ENCODE measurements at regions not wholly inside any gene's neighbourhood (a gene's known extent, or its start where the extent isn't known, plus 50 kb on each side); places are given as distances from the start of the nearest gene placed in this dataset.
A peak's percentile ranks its signal among the peaks of the same experiment; 100 is the strongest.

DNA sequence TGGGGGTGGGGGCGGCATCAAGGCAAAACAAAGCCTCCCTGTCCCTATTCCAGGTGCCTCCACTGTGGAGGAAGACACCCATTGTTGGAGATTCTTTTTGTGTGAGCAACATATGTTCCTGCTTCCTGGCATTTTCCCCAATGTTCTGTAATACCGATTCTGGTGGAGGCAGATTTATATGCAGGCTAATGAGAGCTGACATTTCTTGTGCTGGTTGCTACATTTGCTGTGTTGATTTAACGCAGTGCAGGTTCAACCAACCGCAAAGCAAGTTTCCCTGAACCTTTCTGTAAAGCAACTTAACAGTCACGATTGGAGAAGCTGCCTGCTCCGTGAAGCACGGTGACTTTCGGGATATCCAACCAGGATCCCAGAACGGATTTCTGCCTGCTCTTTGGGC lies 260.5 kb downstream of the CBLN1 start:
- ATAC-seq: no peak
- ChIA-PET POLR2A (no interaction called here), CTCF (no interaction called here)
- peaks cover 15% of the 10 kb centered on the region for H3K4me1 ChIP-seq (ENCODE audit: control insufficient read depth, insufficient read depth, low read length)
- in situ Hi-C loops (cut with HindIII; ENCODE audit: low pct_unique_long_range_greater_than_20kb, low sequenced_read_pairs): no loop called here
- BruUV-seq (replicated peaks): no TSS peak
- peak overlapping the region in 1 of 2 experiments; percentile 23; a peak in 2 of 4 replicates for H3K4me3 ChIP-seq (ENCODE audit: low read depth in 2 of 2, low read length in 2 of 2)
- no peak for DNase-seq (ENCODE audit: low read depth, low spot score)
- H3K27me3 ChIP-seq (ENCODE audit: control insufficient read depth, insufficient read depth, low read length): no peaks in the 10 kb centered on the region
- H3K9me3 ChIP-seq (ENCODE audit: control insufficient read depth, insufficient read depth, low read depth, low read length): no peaks in the 10 kb centered on the region
- H3K27ac ChIP-seq (ENCODE audit: low read length): no peak overlapping the region
- TF ChIP-seq CTCF (IDR thresholded peaks at IDR 0.05) (no peak), SIN3A (IDR thresholded peaks at IDR 0.05; ENCODE audit: borderline replicate concordance, insufficient read depth, low read depth, low read length) (no peak), POLR2AphosphoS5 (IDR thresholded peaks at IDR 0.05; ENCODE audit: low read depth, low read length) (no peak), REST (IDR thresholded peaks at IDR 0.05; ENCODE audit: insufficient read depth in 1 of 2, low read depth in 2 of 2, low read length in 1 of 2) (no peak), TCF7L2 (IDR thresholded peaks at IDR 0.05; ENCODE audit: low read depth, low read length) (no peak)
- no peaks in the 10 kb centered on the region for H3K36me3 ChIP-seq (ENCODE audit: control insufficient read depth, insufficient read depth, low read length)
- intact Hi-C loops (cut with micrococcal nuclease; ENCODE audit: unreplicated experiment): no loop called here

DNA sequence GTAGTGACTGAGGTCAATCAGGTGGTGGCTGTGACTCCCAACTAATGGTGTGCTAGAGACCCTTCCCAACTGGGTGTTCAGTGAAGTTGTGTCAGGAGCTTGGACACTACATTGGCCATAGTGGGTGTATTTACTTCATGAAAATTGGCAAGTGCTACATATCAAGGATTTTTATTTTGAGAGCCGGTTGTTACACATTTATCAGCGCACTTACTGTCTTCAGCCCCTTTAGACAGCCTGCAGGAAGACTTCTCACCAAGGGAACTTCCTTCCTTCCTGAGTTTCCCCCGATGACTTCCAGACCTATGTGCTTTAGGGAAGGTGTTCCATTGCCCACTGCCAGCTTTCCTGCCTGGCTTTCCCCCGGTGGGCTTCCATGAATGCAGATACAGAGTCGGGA lies 261.2 kb downstream of the CBLN1 start:
- Histone ChIP-seq H3K27me3 (ENCODE audit: control insufficient read depth, insufficient read depth, low read length) (no peaks in the 10 kb centered on the region), H3K27ac (ENCODE audit: low read length) (no peak overlapping the region), H3K9me3 (ENCODE audit: control insufficient read depth, insufficient read depth, low read depth, low read length) (no peaks in the 10 kb centered on the region), H3K4me3 (ENCODE audit: low read depth in 2 of 2, low read length in 2 of 2) (no peak overlapping the region), H3K4me1 (ENCODE audit: control insufficient read depth, insufficient read depth, low read length) (peaks cover 15% of the 10 kb centered on the region), H3K36me3 (ENCODE audit: control insufficient read depth, insufficient read depth, low read length) (no peaks in the 10 kb centered on the region)
- no TSS peak for BruUV-seq (replicated peaks)
- TF ChIP-seq CTCF (IDR thresholded peaks at IDR 0.05) (no peak), SIN3A (IDR thresholded peaks at IDR 0.05; ENCODE audit: borderline replicate concordance, insufficient read depth, low read depth, low read length) (no peak), REST (IDR thresholded peaks at IDR 0.05; ENCODE audit: insufficient read depth in 1 of 2, low read depth in 2 of 2, low read length in 1 of 2) (no peak), POLR2AphosphoS5 (IDR thresholded peaks at IDR 0.05; ENCODE audit: low read depth, low read length) (no peak), TCF7L2 (IDR thresholded peaks at IDR 0.05; ENCODE audit: low read depth, low read length) (no peak)
- in situ Hi-C loops (cut with HindIII; ENCODE audit: low pct_unique_long_range_greater_than_20kb, low sequenced_read_pairs) (no loop called here), intact Hi-C loops (cut with micrococcal nuclease; ENCODE audit: unreplicated experiment) (no loop called here)
- DNase-seq (ENCODE audit: low read depth, low spot score) (no peak), ATAC-seq (no peak)
- POLR2A ChIA-PET: no interaction called here
- CTCF ChIA-PET: interaction anchor here (0.6 kb wide), 1 partner anchor 27 kb away, joined by 7 read pairs; no protein-coding TSS in a partner anchor

Data from Panc1 (cell line).